HepG2 (cell line): ENCODE measurements at regions not wholly inside any gene's neighbourhood (a gene's known extent, or its start where the extent isn't known, plus 50 kb on each side); places are given as distances from the start of the nearest gene placed in this dataset.

Experiments used
- ATAC-seq: fragments of 200-7000 bp; cut with Tn5 transposase; 3 replicates; pipeline ENCODE4 v1.9.1; 2020; ENCODE audit warnings: mild to moderate bottlenecking, moderate library complexity
- BruUV-seq: library from RNA; stranded (reverse); fragments of 400-500 nt; replicated peaks from 2 replicates; lab custom pipeline; 2021; lab: Mats Ljungman, UMichigan
- CTCF ChIA-PET: fragments of 300-600 bp; formaldehyde crosslinking; extraction: SDS; loops from one replicate; lab custom pipeline; 2021; ENCODE audit warnings: low total read pairs, inconsistent platforms, low intra/inter-chr PET ratio; lab: Yijun Ruan, JAX
- POLR2A ChIA-PET: fragments of 350-600 bp; sonication (Branson Sonifier 250); formaldehyde crosslinking; loops from one replicate; lab custom pipeline; 2020; ENCODE audit warnings: antibody characterized with exemption, inconsistent platforms; lab: Yijun Ruan, JAX
- DNase-seq: peaks from one replicate; pipeline ENCODE4 v3.0.0-alpha.2; 2015; ENCODE audit warnings: low spot score
- FAIRE-seq: peaks from 3 replicates; lab custom pipeline; 2011; peaks lifted over from hg19 to GRCh38; lab: Jason Lieb, UNC
- H2AFZ ChIP-seq: one replicate; pipeline ENCODE4 v1.6.1; 2011; ENCODE audit warnings: low read length, inconsistent platforms
- H3K27ac ChIP-seq: fragments of 300-600 bp; 3 replicates; pipeline ENCODE4 v1.8.0; 2011; ENCODE audit warnings: mixed run types, mild to moderate bottlenecking, mixed read lengths, low read length, inconsistent platforms; ENCODE audit not compliant: insufficient read depth; ENCODE audit errors: extremely low read length
- H3K27me3 ChIP-seq, 2 experiments: fragments of 200-600 bp in 1 of 2; 2 replicates in 1 of 2; 3 replicates in 1 of 2; pipeline versions ENCODE4 v1.6.0 to v1.8.0; 2011; ENCODE audit warnings: low read length in 2 of 2, mild to moderate bottlenecking in 2 of 2, moderate library complexity in 2 of 2, inconsistent platforms in 1 of 2; ENCODE audit not compliant: insufficient read depth in 2 of 2, control insufficient read depth in 1 of 2
- H3K36me3 ChIP-seq, 2 experiments: fragments of 200-600 bp in 1 of 2; replicated peaks in 1 of 2; 2 replicates in 1 of 2; 3 replicates in 1 of 2; pipeline versions ENCODE4 v1.5.1 to v1.8.0; 2011; ENCODE audit warnings: low read length in 2 of 2, inconsistent platforms in 1 of 2; ENCODE audit not compliant: insufficient read depth in 2 of 2, control insufficient read depth in 1 of 2
- H3K4me1 ChIP-seq: 2 replicates; pipeline ENCODE4 v1.5.1; 2012; ENCODE audit warnings: low read length, inconsistent platforms; ENCODE audit not compliant: insufficient read depth
- H3K4me2 ChIP-seq: 2 replicates; pipeline ENCODE4 v1.6.0; 2011; ENCODE audit warnings: low read depth, low read length, inconsistent platforms
- H3K4me3 ChIP-seq, 3 experiments: fragments of 200-600 bp in 1 of 3; sonication (generic), shearing (Covaris generic) in 1 of 3; replicated peaks in 1 of 3; 2 replicates each; pipeline ENCODE4 v1.5.1; 2011 to 2016; ENCODE audit warnings: low read length in 3 of 3, inconsistent platforms in 2 of 3, low read depth in 2 of 3, mild to moderate bottlenecking in 2 of 3, control low read depth in 1 of 3, mixed read lengths in 1 of 3; ENCODE audit not compliant: insufficient read depth in 1 of 3
- H3K79me2 ChIP-seq: one replicate; pipeline ENCODE4 v1.6.1; 2011; ENCODE audit warnings: low read length, inconsistent platforms; ENCODE audit not compliant: insufficient read depth
- H3K9ac ChIP-seq: 2 replicates; pipeline ENCODE4 v1.6.0; 2011; ENCODE audit warnings: mild to moderate bottlenecking, low read depth, low read length, inconsistent platforms; ENCODE audit not compliant: insufficient read depth
- H3K9me3 ChIP-seq: 2 replicates; pipeline ENCODE4 v1.5.1; 2012; ENCODE audit warnings: mild to moderate bottlenecking, low read length
- H4K20me1 ChIP-seq: 2 replicates; pipeline ENCODE4 v1.6.0; 2011; ENCODE audit warnings: inconsistent platforms, mild to moderate bottlenecking, low read length, moderate library complexity; ENCODE audit not compliant: insufficient read depth
- AKAP8 ChIP-seq: sonication (generic); formaldehyde crosslinking; IDR thresholded peaks from 2 replicates; pipeline ENCODE4 v1.5.1; 2020; ENCODE audit warnings: mild to moderate bottlenecking, missing genetic modification reagents
- ARNT2 ChIP-seq: sonication (generic); formaldehyde crosslinking; IDR thresholded peaks from 2 replicates; pipeline ENCODE4 v1.8.0; 2022; ENCODE audit warnings: mild to moderate bottlenecking, low read depth, missing genetic modification reagents, moderate library complexity
- E2F2 ChIP-seq: sonication (generic); formaldehyde crosslinking; IDR thresholded peaks from 2 replicates; pipeline ENCODE4 v1.4.0; 2020; ENCODE audit warnings: missing genetic modification reagents, borderline replicate concordance
- FUBP1 ChIP-seq: sonication (generic); formaldehyde crosslinking; IDR thresholded peaks from 2 replicates; pipeline ENCODE4 v1.5.1; 2020; ENCODE audit warnings: missing genetic modification reagents, mild to moderate bottlenecking, borderline replicate concordance
- JDP2 ChIP-seq: sonication (generic); formaldehyde crosslinking; IDR thresholded peaks from 2 replicates; pipeline ENCODE4 v1.8.1; 2022; ENCODE audit warnings: missing genetic modification reagents, borderline replicate concordance
- JUN ChIP-seq: sonication (generic); formaldehyde crosslinking; IDR thresholded peaks from 2 replicates; pipeline ENCODE4 v1.4.0; 2020; ENCODE audit warnings: mild to moderate bottlenecking, missing genetic modification reagents
- MAFF ChIP-seq: IDR thresholded peaks from 2 replicates; pipeline ENCODE4 v1.6.1; 2011; ENCODE audit warnings: low read depth, low read length, improper control_type of control experiment
- MAFK ChIP-seq, 2 experiments: IDR thresholded peaks in 1 of 2; conservative IDR thresholded peaks in 1 of 2; 2 replicates each; pipeline ENCODE4 v1.6.1; 2011; ENCODE audit warnings: improper control_type of control experiment in 2 of 2, low read length in 2 of 2
- RELA ChIP-seq: sonication (generic); formaldehyde crosslinking; IDR thresholded peaks from 2 replicates; pipeline ENCODE4 v1.4.0; 2020; ENCODE audit warnings: missing genetic modification reagents
- SALL1 ChIP-seq: sonication (generic); formaldehyde crosslinking; IDR thresholded peaks from 2 replicates; pipeline ENCODE4 v1.8.0; 2022; ENCODE audit warnings: mild to moderate bottlenecking, missing genetic modification reagents
- ZNF230 ChIP-seq: sonication (generic); formaldehyde crosslinking; IDR thresholded peaks from 2 replicates; pipeline ENCODE4 v1.4.0; 2020; ENCODE audit warnings: mild to moderate bottlenecking, missing genetic modification reagents
- ZNF281 ChIP-seq: sonication (generic); formaldehyde crosslinking; IDR thresholded peaks from 2 replicates; pipeline ENCODE4 v1.4.0; 2020; ENCODE audit warnings: missing genetic modification reagents, borderline replicate concordance
- ZNF563 ChIP-seq: sonication (generic); formaldehyde crosslinking; IDR thresholded peaks from 2 replicates; pipeline ENCODE4 v1.8.0; 2022; ENCODE audit warnings: mild to moderate bottlenecking, moderate library complexity, missing genetic modification reagents
- WGBS: methylation state at CpG from one replicate; pipeline ENCODE4 v1.1.6; 2017; ENCODE audit warnings: low lambda C conversion rate; 5-methylcytosine and 5-hydroxymethylcytosine counted together
- in situ Hi-C: cut with HindIII; loops from 2 replicates; pipeline ENCODE4 v1.10.0; 2017; ENCODE audit warnings: low pct_unique_long_range_greater_than_20kb; ENCODE audit not compliant: extremely low pct_ligation_motif_present
- intact Hi-C: fragments of 100-400 bp; cut with micrococcal nuclease; formaldehyde crosslinking; loops from one replicate; pipeline ENCODE4 v1.10.0; 2022; ENCODE audit not compliant: unreplicated experiment

GRCh38 chr13:34512817-34513216, 429.3 kb upstream of the NBEA start:
- H3K27me3 ChIP-seq, result no peaks in the 10 kb centered on the region
- intact Hi-C loops, result no loop called here
- peak; percentile 98 to 99 for TF ChIP-seq MAFK (conservative IDR thresholded peaks at IDR 0.05 in 1 of 2, IDR thresholded peaks at IDR 0.05 in 1 of 2; ENCODE audit: low read length in 2 of 2)
- no peak for TF ChIP-seq ARNT2
- peak; percentile 99 for TF ChIP-seq MAFF
- no peaks in the 10 kb centered on the region for H4K20me1 ChIP-seq
- no peaks in the 10 kb centered on the region for H3K4me1 ChIP-seq
- H3K9ac ChIP-seq, result no peak overlapping the region
- no peak overlapping the region for H2AFZ ChIP-seq
- no peak overlapping the region for H3K4me3 ChIP-seq
- no TSS peak for BruUV-seq
- in situ Hi-C loops, result no loop called here
- ChIA-PET CTCF (no interaction called here), POLR2A (no interaction called here)
- H3K4me2 ChIP-seq, result no peak overlapping the region
- no peaks in the 10 kb centered on the region for H3K36me3 ChIP-seq
- H3K27ac ChIP-seq, result no peak overlapping the region
- FAIRE-seq (no peak), DNase-seq (no peak), ATAC-seq (no peak)
- H3K9me3 ChIP-seq, result no peaks in the 10 kb centered on the region
- WGBS, result 32% methylated on average over 3 of the region's 3 CpGs
- no peaks in the 10 kb centered on the region for H3K79me2 ChIP-seq

GRCh38 chr13:34513526-34513925, 428.5 kb upstream of the NBEA start:
- H3K9me3 ChIP-seq, result no peaks in the 10 kb centered on the region
- H3K27ac ChIP-seq, result no peak overlapping the region
- DNase-seq (no peak), ATAC-seq (no peak), FAIRE-seq (no peak)
- in situ Hi-C loops, result no loop called here
- H3K27me3 ChIP-seq, result no peaks in the 10 kb centered on the region
- intact Hi-C loops, result no loop called here
- H2AFZ ChIP-seq, result no peak overlapping the region
- no peaks in the 10 kb centered on the region for H3K79me2 ChIP-seq
- H3K4me1 ChIP-seq, result no peaks in the 10 kb centered on the region
- no peak overlapping the region for H3K9ac ChIP-seq
- H4K20me1 ChIP-seq, result no peaks in the 10 kb centered on the region
- ChIA-PET CTCF (no interaction called here), POLR2A (no interaction called here)
- H3K4me2 ChIP-seq, result no peak overlapping the region
- BruUV-seq, result no TSS peak
- H3K36me3 ChIP-seq, result no peaks in the 10 kb centered on the region
- 0% methylated on average over 1 of the region's 1 CpG for WGBS
- no peak overlapping the region for H3K4me3 ChIP-seq
- TF ChIP-seq AKAP8 (CRISPR knock-in tag), result no peak
- TF ChIP-seq JUN (CRISPR knock-in tag), result no peak
- no peak for TF ChIP-seq E2F2 (CRISPR knock-in tag)
- TF ChIP-seq JDP2 (CRISPR knock-in tag), result no peak
- TF ChIP-seq RELA (CRISPR knock-in tag), result no peak
- TF ChIP-seq ZNF230 (CRISPR knock-in tag), result no peak
- no peak for TF ChIP-seq SALL1
- TF ChIP-seq ZNF281, result no peak
- no peak for TF ChIP-seq ZNF563 (CRISPR knock-in tag)
- TF ChIP-seq FUBP1 (CRISPR knock-in tag), result no peak
